CD14-positive monocyte (primary cell): ENCODE measurements at regions not wholly inside any gene's neighbourhood (a gene's known extent, or its start where the extent isn't known, plus 50 kb on each side); places are given as distances from the start of the nearest gene placed in this dataset.

Experiments
- DNase-seq, 3 donors: peaks; one replicate each; pipeline ENCODE4 v3.0.0-alpha.2; 2011 to 2022
- H2AFZ ChIP-seq: 2 replicates; pipeline ENCODE4 v1.6.0; 2012; ENCODE audit warnings: mild to moderate bottlenecking, low read depth, low read length, inconsistent platforms; ENCODE audit not compliant: insufficient read depth, poor library complexity, severe bottlenecking
- H3K27ac ChIP-seq, 2 donors: 1 replicate in 1 of 2; 2 replicates in 1 of 2; pipeline ENCODE4 v1.5.1; 2012 to 2013; ENCODE audit warnings: low read length in 2 of 2, control low read depth in 1 of 2, inconsistent platforms in 1 of 2, low read depth in 1 of 2, mild to moderate bottlenecking in 1 of 2
- H3K27me3 ChIP-seq, 2 donors: one replicate each; pipeline versions ENCODE4 v1.6.0 to v1.6.1; 2011 to 2013; ENCODE audit warnings: low read length in 2 of 2; ENCODE audit not compliant: control insufficient read depth in 2 of 2, insufficient read depth in 2 of 2
- H3K36me3 ChIP-seq, 2 donors: replicated peaks in 1 of 2; 1 replicate in 1 of 2; 2 replicates in 1 of 2; pipeline versions ENCODE4 v1.5.1 to v1.6.1; 2012 to 2013; ENCODE audit warnings: low read length in 2 of 2, control low read depth in 1 of 2, inconsistent platforms in 1 of 2, mild to moderate bottlenecking in 1 of 2; ENCODE audit not compliant: insufficient read depth in 2 of 2, control insufficient read depth in 1 of 2
- H3K4me1 ChIP-seq, 2 donors: 1 replicate in 1 of 2; 2 replicates in 1 of 2; pipeline versions ENCODE4 v1.5.1 to v1.6.1; 2012 to 2013; ENCODE audit warnings: low read length in 2 of 2, control low read depth in 1 of 2, inconsistent platforms in 1 of 2, mild to moderate bottlenecking in 1 of 2, moderate library complexity in 1 of 2; ENCODE audit not compliant: insufficient read depth in 2 of 2, control insufficient read depth in 1 of 2
- H3K4me2 ChIP-seq: replicated peaks from 2 replicates; pipeline ENCODE3; 2012; ENCODE audit warnings: low read length, moderate library complexity, mild to moderate bottlenecking; ENCODE audit not compliant: poor library complexity, severe bottlenecking; ENCODE audit errors: extremely low read depth
- H3K4me3 ChIP-seq, 3 experiments: fragments of 200-600 bp in 1 of 3; sonication (generic) in 1 of 3; replicated peaks in 1 of 3; 1 replicate in 2 of 3; 2 replicates in 1 of 3; pipeline ENCODE4 v1.5.1; 2011 to 2013; ENCODE audit warnings: low read length in 3 of 3, mild to moderate bottlenecking in 3 of 3, control low read depth in 2 of 3, low read depth in 2 of 3, inconsistent platforms in 1 of 3, moderate library complexity in 1 of 3
- H3K79me2 ChIP-seq: 2 replicates; pipeline ENCODE4 v1.6.0; 2012; ENCODE audit warnings: mild to moderate bottlenecking, control low read depth, inconsistent platforms, low read length, moderate library complexity; ENCODE audit not compliant: insufficient read depth
- H3K9ac ChIP-seq: 2 replicates; pipeline ENCODE4 v1.6.0; 2017; ENCODE audit warnings: low read length, mild to moderate bottlenecking; ENCODE audit not compliant: insufficient read depth, poor library complexity, severe bottlenecking
- H3K9me3 ChIP-seq, 2 donors: replicated peaks in 1 of 2; 1 replicate in 1 of 2; 2 replicates in 1 of 2; pipeline versions ENCODE4 v1.5.1 to v1.6.1; 2012 to 2013; ENCODE audit warnings: low read length in 2 of 2, control low read depth in 1 of 2; ENCODE audit not compliant: control insufficient read depth in 1 of 2, insufficient read depth in 1 of 2
- H4K20me1 ChIP-seq: 2 replicates; pipeline ENCODE4 v1.6.0; 2012; ENCODE audit warnings: mild to moderate bottlenecking, low read length, control low read depth, moderate library complexity; ENCODE audit not compliant: insufficient read depth
- H3K27ac Mint-ChIP-seq, 7 donors: one replicate each; pipeline ENCODE4 v1.8.0; 2020; ENCODE audit warnings: mild to moderate bottlenecking in 7 of 7, mixed read lengths in 7 of 7, moderate library complexity in 6 of 7, inconsistent platforms in 2 of 7
- H3K27me3 Mint-ChIP-seq, 3 donors: one replicate each; pipeline ENCODE4 v1.8.0; 2021 to 2022; ENCODE audit warnings: low read depth in 3 of 3, mild to moderate bottlenecking in 3 of 3, mixed read lengths in 3 of 3, moderate library complexity in 3 of 3, inconsistent platforms in 1 of 3
- H3K36me3 Mint-ChIP-seq, 2 donors: one replicate each; pipeline ENCODE4 v1.8.0; 2020; ENCODE audit warnings: mixed read lengths in 2 of 2, inconsistent platforms in 1 of 2, mild to moderate bottlenecking in 1 of 2
- H3K4me1 Mint-ChIP-seq: one replicate; pipeline ENCODE4 v1.8.0; 2020; ENCODE audit warnings: mild to moderate bottlenecking, mixed read lengths
- H3K4me3 Mint-ChIP-seq, 2 donors: one replicate each; pipeline ENCODE4 v1.8.0; 2020; ENCODE audit warnings: mild to moderate bottlenecking in 2 of 2, mixed read lengths in 2 of 2, moderate library complexity in 1 of 2
- H3K9me3 Mint-ChIP-seq, 7 donors: one replicate each; pipeline ENCODE4 v1.8.0; 2020 to 2022; ENCODE audit warnings: mixed read lengths in 7 of 7, mild to moderate bottlenecking in 6 of 7, moderate library complexity in 6 of 7, inconsistent platforms in 2 of 7
- WGBS: methylation state at CpG from one replicate; pipeline ENCODE4 v1.1.5; 2013; ENCODE audit warnings: missing lambda C conversion rate; ENCODE audit not compliant: insufficient coverage; 5-methylcytosine and 5-hydroxymethylcytosine counted together
- intact Hi-C, 2 donors: fragments of 100-400 bp; cut with micrococcal nuclease; formaldehyde crosslinking; loops; one replicate each; pipeline versions ENCODE4 v1.15.0 to v1.15.1; 2023
- TF ChIP-seq, protein P1 (sequence below): fragments of 200-600 bp; IDR thresholded peaks from one replicate; pipeline ENCODE4 v1.8.0; 2022; ENCODE audit warnings: antibody characterized with exemption, mild to moderate bottlenecking

DNA sequence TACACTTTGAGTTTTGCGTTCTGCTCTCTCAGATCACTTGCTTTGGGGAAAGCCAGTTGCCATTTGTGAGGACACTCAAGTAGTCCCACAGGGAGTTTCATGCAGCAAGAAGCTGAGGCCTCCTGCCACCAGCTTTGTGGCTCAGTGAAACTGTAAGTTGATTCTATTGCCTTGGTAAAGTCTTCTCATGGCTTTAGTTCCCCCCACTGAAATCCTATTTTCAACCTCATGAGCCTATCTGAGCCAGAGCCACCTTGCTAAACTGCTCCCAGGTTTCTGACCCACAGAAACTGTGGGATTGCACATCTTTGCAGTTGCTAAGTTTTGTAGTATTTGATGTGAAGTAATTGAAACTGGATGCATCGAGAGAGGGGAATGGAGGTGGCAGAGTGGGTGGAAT, 85.4 kb upstream of the TOP3B start:
- TF ChIP-seq, protein P1, sequence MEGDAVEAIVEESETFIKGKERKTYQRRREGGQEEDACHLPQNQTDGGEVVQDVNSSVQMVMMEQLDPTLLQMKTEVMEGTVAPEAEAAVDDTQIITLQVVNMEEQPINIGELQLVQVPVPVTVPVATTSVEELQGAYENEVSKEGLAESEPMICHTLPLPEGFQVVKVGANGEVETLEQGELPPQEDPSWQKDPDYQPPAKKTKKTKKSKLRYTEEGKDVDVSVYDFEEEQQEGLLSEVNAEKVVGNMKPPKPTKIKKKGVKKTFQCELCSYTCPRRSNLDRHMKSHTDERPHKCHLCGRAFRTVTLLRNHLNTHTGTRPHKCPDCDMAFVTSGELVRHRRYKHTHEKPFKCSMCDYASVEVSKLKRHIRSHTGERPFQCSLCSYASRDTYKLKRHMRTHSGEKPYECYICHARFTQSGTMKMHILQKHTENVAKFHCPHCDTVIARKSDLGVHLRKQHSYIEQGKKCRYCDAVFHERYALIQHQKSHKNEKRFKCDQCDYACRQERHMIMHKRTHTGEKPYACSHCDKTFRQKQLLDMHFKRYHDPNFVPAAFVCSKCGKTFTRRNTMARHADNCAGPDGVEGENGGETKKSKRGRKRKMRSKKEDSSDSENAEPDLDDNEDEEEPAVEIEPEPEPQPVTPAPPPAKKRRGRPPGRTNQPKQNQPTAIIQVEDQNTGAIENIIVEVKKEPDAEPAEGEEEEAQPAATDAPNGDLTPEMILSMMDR: no peak
- no peak overlapping the region for H2AFZ ChIP-seq
- 100% methylated on average over 2 of the region's 2 CpGs for WGBS
- peaks cover 22% of the 10 kb centered on the region for H3K4me1 Mint-ChIP-seq
- H3K9ac ChIP-seq: no peak overlapping the region
- H3K27me3 ChIP-seq: no peaks in the 10 kb centered on the region
- H4K20me1 ChIP-seq: no peaks in the 10 kb centered on the region
- H3K36me3 Mint-ChIP-seq: no peaks in the 10 kb centered on the region
- H3K4me1 ChIP-seq: peaks cover 16 to 24% of the 10 kb centered on the region in 2 donors
- H3K27ac ChIP-seq: no peak overlapping the region
- H3K4me3 ChIP-seq: no peak overlapping the region
- no peaks in the 10 kb centered on the region for H3K36me3 ChIP-seq
- intact Hi-C loops: no loop called here
- no peaks in the 10 kb centered on the region for H3K9me3 ChIP-seq
- peaks cover 0 to 2% (median 0%) of the 10 kb centered on the region in 7 donors for H3K9me3 Mint-ChIP-seq
- H3K4me3 Mint-ChIP-seq: no peak overlapping the region
- H3K79me2 ChIP-seq: no peaks in the 10 kb centered on the region
- no peak for DNase-seq
- no peak overlapping the region for H3K27ac Mint-ChIP-seq
- peaks cover 0 to 4% (median 2%) of the 10 kb centered on the region in 3 donors for H3K27me3 Mint-ChIP-seq
- no peak overlapping the region for H3K4me2 ChIP-seq

DNA sequence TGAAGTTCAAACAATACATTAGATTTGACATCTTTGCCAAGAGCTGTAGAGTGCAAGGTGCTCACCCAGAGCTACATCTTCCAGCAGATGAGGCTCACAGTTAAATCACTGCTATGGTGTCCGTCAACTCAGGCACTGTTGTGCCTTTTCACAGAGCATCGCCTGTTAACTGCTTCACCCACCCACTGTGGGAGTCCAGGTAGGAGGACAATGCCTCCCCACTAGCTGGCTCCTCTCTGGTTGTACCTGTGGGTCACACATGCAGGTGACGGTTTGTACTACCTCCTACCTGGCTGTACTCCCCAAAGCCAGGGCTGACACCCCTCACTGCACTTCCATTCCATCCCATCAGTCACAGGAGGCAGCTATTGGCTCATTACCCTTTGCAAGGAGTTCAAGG, 84.6 kb upstream of the TOP3B start:
- intact Hi-C loops: no loop called here
- no peaks in the 10 kb centered on the region for H3K9me3 ChIP-seq
- no peak overlapping the region for H2AFZ ChIP-seq
- no peak for DNase-seq
- Mint-ChIP-seq H3K36me3 (no peaks in the 10 kb centered on the region), H3K4me1 (peaks cover 27% of the 10 kb centered on the region), H3K27me3 (peaks cover 0 to 4% (median 2%) of the 10 kb centered on the region in 3 donors), H3K4me3 (no peak overlapping the region), H3K27ac (no peak overlapping the region), H3K9me3 (peaks cover 0 to 2% (median 0%) of the 10 kb centered on the region in 7 donors)
- no peaks in the 10 kb centered on the region for H3K36me3 ChIP-seq
- H3K27ac ChIP-seq: no peak overlapping the region
- TF ChIP-seq, protein P1: no peak
- 97% methylated on average over 3 of the region's 3 CpGs for WGBS
- no peaks in the 10 kb centered on the region for H4K20me1 ChIP-seq
- no peak overlapping the region for H3K4me3 ChIP-seq
- H3K79me2 ChIP-seq: no peaks in the 10 kb centered on the region
- no peak overlapping the region for H3K4me2 ChIP-seq
- H3K27me3 ChIP-seq: no peaks in the 10 kb centered on the region
- no peak overlapping the region for H3K9ac ChIP-seq
- peaks cover 24 to 32% of the 10 kb centered on the region in 2 donors for H3K4me1 ChIP-seq
